SK-MEL-5 (cell line): ENCODE measurements at regions not wholly inside any gene's neighbourhood (a gene's known extent, or its start where the extent isn't known, plus 50 kb on each side); places are given as distances from the start of the nearest gene placed in this dataset.

Experiments
- DNase-seq: peaks from one replicate; pipeline ENCODE4 v3.0.0-alpha.2; 2016; ENCODE audit warnings: low read depth, low spot score
- in situ Hi-C: cut with HindIII; loops from 2 replicates; pipeline ENCODE4 v1.10.0; 2016; ENCODE audit warnings: low sequenced_read_pairs, high pct_unique_total_duplicates, low pct_unique_long_range_greater_than_20kb

DNA sequence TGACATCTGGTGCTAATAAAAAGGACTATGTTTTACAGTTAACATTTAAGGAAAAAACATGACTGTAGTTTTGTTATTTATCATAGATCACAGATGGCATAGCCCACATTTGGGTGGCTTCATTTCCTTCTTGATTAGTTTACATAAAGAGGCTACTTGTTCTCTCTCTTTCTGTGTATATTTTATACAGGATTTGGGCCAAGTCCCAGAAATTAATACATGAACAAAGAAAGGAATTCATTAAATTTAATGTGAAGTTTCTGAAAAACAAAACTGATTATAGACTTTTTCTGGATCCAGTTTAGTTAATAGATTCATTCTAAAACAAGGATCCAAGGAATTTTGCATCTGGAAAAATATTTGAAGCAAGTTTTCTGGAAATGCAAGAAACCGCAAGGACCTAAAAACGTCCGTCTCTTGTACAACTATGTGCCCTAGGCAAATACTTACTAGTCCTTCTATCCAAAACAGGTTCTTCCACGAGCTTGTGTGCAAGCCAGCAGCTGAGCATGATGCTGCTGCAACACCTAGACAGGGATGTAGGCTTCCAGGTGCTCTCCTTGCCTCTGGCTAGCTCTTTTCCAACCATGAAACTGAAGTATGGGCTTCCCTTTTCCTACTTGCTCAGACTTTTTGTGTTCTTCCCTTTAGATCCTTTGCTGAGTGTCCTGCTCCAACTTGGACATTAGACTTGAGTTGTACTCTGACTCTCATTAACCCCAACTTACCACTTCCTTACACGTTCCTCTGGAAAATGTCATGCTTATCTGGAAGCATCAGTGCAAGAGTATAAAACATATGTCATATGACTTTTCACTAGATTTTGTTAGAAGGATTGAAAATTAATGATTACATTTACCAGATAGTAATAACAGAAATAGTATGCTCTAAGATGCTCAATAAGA is 161.5 kb upstream of the STARD13 start:
- in situ Hi-C loops = no loop called here
- peak; percentile 91 for DNase-seq

DNA sequence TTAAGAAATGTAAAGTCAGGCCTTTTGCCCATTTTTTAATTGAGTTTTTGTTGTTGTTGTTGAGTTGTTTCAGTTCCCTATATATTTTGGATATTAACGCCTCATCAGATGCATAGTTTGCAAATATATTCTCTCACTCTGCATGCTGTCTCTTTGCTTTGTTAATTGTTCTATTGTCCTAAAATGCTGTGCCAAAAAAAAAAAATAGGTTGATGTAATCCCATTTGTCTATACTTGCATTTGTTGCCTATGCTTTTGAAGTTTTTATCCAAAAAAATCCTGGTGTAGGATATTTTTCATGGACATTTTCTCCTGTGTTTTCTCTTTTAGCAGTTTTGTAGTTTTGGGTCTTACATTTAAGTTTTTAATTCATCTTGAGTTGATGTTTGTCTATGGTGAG is 163.3 kb upstream of the STARD13 start:
- in situ Hi-C loops = no loop called here

DNA sequence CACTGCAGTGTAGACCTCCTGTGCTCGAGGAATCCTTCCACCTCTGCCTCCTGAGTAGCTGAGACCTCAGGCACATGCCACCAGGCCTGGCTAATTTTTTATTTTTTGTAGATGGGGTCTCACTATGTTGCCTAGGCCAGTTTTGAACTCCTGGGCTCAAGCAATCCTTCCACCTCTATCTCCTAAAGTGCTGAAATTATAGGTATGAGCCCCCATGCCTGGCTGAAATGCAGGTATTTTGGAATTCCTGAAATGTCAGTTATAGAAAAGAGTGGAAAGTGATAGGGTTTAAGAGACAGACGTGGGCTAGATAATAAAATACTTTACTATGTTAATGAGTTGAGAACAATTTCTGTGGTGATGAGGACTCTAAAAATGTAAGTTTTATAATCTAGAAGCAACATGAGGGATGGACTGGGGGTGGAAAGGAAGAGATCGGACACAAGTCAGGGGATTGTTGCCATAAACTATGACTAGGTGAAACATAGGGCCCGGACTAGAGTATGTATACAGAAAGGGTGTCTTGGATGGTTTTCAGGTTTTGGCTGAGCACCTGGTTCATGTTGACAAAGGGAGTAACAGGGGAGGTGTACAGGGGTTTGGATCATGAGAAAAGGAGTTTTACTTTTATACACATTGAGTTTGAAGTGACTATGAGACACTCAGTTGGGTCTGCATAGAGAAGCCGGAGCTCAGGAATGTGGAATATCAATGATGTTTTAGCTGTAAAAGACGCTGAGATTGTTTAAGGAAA is 165.6 kb upstream of the STARD13 start:
- in situ Hi-C loops = no loop called here
- no peak for DNase-seq

More for the DNA sequence above, 163.3 kb upstream of the STARD13 start:
- DNase-seq = no peak

DNA sequence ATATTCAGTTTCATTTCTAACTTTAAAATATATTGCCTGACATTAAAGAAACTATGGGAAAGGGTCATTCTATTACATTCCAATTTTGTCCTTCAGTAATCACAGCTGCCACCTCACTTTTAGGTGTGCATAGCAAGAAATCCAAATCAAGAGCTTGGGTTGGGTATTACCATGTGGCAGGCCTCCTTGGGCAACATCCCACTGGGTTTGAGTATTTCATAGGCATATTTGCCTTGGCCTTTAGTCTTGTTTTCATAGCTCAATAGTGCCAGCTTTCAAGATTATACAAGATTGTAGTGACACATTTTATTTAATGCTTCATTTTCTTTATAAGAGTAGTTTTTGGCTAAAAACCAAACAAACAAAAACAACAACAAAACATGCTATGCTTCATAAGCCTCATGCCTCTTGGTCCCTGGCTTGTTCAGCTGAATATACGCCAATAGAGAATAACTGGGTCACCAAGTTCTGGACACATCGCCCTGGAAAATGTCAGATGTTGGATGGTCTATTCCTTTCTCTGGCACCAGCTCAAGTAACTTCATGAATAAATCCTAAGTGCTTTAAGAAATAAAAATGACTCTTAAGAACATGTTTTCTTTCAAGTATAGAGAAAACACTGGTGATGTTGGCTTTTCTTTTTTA is 167.4 kb upstream of the STARD13 start:
- in situ Hi-C loops = no loop called here
- no peak for DNase-seq

DNA sequence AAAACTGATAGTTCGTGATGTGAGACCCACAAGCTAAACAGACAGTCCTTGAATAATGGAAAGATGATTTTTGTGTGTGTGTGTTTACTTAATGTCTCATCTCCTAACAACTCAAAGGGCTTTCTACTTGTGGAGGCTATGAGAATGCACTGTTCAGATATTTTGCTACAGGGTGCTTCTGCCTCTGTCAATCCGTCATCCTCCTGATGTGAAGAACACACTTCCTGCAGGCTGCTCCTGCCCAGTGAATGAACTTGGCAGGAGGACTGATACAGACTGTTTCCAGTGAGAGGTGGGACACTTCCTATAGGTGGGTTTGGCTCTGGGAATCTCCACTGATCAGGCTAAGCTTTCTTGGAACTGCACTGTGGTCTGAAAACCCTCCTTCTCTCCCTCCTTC is 168.4 kb upstream of the STARD13 start:
- no peak for DNase-seq
- in situ Hi-C loops = no loop called here

DNA sequence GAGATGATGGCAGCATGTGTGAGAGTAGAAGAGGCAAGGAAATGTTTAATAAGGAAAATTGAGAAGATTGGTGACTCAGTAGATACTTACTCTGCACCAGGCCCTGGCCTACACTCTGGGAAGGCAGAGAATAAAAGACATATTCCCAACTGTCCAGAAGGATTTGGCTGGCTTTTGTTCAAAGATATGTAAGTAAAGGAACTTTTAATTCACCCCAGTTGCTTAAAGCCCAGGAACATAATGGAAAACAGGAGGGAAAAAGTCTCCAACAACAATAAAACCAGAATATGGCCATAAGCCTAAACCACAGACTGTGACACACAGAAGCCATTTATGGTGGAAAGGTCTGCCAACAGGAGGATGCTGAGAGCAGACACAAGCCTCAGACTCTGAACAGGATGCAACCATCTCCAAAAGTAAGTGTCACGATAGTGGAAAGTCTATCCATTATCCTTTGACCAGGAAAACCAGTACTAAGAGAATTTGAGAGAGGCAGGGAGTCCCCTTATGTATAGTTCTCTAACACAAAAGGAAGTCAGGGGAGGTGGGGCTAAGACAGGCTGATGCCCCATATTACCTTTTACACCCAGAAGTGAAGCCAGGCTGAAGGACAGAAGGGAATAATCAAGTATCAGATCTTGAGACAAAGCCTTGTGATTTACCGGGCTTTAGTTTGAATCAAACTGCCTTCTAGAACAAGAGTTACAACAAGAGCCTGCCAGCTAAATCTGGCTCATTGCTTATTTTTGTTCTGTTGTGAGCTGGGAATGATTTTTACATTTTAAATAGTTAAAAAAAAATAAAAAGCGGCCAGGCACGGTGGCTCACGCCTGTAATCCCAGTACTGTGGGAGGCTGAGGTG is 169.5 kb upstream of the STARD13 start:
- in situ Hi-C loops = no loop called here
- DNase-seq = no peak

DNA sequence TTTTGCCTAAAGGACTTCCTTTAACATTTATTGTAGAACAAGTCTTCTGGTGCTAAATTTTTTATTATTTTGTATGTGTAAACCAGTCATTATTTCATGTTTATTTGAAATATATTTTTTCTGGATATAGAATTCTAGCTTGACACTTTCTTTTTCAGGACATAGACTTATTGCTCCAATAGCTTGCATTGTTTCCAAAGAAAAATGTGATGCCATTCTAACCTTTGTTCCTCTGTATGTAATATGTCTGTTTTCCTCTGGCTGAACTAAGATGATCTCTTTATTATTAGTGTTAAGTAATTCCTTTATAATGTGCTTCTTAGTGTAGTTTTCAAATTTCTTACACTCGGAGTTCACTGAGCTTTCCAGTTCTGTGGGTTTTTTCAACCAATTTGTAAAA is 174.1 kb upstream of the STARD13 start:
- DNase-seq = no peak
- in situ Hi-C loops = no loop called here

DNA sequence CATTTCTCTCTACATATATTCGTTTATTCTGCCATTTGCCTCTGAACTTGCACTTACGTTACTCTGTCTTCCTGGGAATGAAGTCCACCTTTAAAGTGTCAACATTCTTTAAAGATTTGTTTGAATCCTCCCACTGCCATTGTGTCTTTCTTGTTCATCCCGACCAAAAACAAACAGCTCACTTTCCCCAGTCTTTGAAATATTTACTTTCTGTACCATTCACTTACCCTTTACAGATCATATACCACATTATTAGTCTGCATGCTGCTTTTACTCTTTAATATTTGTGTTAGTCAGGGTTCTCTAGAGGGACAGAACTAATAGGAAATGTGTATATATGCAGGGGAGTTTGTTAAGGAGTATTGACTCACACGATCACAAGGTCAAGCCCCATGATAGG is 176.6 kb upstream of the STARD13 start:
- no peak for DNase-seq
- in situ Hi-C loops = no loop called here

DNA sequence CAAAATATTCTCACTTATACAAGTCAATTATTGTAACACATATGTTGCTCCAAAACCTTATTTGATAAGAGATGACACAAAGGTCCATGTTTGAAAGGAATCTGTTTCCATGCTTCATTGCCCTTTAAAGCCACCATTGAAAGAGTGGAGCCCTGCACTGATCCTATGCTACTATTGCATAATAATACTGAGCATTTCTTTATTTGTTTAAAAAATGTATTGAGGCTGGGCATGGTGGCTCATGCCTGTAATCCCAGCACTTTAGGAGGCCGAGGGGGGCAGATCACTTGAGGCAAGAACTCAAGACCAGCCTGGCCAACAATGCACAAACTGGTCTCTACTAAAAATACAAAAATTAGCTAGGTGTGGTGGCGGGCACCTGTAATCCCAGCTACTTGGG is 178.8 kb upstream of the STARD13 start:
- in situ Hi-C loops = no loop called here
- no peak for DNase-seq

DNA sequence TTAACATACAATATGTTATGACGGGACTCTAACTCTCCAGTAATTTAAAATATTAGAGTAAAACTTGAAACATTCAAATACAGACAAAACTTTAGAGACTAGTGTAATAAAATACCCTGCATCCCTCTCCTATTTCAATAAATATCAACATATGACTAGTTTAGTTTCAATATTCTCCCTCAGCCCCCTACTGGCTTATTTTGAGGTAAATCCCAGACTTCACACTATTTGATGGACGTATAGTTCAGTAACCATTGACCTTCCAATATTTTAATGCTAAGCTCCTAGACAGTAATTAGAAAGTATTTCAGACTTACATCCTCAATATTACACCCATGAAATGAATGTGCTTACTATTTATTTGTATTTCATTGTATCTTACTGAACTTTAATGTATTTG is 180.7 kb upstream of the STARD13 start:
- peak; percentile 17 for DNase-seq
- in situ Hi-C loops = no loop called here

DNA sequence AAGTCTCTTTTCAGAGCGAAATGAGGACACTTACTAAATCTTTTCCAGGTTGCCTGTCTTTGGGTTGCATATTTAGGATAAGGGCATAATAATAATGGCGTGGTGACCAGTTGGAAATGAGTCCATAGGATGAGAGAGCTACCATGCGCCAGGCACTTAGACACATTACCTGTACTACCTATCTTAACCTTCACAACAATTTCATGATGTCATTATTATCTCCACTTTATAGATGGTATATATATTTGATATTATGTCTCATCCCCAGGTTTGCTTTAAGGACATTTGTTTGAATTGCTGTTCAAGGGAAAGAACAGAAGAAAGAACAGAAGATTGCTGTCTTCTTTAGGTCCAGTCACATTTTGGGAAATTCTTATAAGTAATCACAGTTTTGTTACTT is 182.0 kb upstream of the STARD13 start:
- in situ Hi-C loops = no loop called here

DNA sequence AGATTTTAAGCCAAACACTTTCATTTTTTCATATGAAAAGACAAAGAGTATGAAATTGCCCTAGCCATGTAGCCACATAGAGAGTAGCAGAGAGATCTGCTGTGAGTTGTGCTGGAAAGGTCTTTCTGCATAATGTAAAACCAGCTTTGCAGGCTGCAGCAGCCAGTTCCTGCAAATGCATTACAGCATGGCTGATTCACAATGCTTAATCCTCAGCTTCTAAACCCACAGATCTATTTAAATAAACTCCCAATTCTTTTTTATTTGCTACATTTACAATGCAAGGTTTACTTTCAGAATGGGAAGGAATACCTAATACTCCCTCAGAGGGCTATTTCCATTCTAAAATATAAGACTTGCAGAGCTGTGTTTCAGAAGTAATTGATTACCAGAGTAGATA is 185.6 kb upstream of the STARD13 start:
- no peak for DNase-seq
- in situ Hi-C loops = no loop called here

More for the DNA sequence above, 182.0 kb upstream of the STARD13 start:
- DNase-seq = no peak

DNA sequence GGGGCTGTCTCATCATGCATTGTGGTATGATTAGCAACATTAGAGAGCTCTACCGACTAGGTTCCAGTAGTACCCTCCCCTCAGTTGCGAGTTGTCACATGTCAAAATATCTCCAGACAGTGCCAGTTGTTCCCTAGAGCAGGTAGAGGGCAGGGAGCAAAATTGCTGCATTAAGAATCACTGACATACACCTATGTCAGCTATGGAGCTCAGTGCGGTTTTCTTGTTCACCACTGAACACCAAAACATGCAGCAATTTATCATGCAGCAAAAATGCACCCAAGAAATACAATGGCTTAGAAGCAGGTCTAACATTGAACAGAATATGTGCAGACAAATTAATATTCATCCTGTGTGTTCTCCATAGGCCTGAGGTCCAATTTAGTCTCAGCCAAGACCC is 186.9 kb upstream of the STARD13 start:
- DNase-seq = no peak
- in situ Hi-C loops = no loop called here

DNA sequence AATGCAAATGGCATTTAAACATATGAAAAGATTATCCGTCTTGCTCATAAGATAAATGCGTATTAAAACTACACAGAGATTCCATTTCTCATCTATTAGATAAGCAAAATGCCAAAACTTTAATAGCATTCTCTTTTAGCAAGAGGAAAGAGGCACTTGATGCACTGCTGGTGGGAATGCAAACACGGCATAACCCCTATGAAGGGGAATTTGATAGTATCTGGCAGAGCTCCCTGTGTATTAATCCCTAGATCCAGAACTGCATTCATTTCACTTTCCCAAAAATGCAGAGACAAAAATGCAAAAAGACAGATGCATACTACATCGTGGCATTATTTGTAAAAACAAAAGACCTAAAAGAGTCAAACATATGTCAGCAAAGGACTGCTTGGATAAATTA is 193.6 kb upstream of the STARD13 start:
- in situ Hi-C loops = no loop called here
- DNase-seq = no peak

DNA sequence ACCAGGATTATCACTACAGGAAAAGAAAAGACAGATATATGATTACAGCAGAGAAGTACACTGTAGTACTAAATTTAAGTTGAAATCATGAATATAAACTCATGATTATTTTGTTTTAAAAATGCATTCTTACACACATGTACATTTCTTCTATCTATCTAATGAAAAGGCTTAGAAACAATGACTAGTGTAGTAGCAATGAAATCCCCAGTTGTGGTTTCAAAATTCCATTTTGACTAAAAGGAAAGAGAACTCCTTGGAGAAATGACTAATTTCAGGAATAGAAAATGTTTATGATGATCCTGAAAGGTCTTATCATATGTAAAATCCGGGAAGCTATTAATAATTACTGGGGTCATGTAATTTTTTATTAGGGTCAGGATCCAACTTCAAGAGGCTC is 195.0 kb upstream of the STARD13 start:
- in situ Hi-C loops = no loop called here
- no peak for DNase-seq

DNA sequence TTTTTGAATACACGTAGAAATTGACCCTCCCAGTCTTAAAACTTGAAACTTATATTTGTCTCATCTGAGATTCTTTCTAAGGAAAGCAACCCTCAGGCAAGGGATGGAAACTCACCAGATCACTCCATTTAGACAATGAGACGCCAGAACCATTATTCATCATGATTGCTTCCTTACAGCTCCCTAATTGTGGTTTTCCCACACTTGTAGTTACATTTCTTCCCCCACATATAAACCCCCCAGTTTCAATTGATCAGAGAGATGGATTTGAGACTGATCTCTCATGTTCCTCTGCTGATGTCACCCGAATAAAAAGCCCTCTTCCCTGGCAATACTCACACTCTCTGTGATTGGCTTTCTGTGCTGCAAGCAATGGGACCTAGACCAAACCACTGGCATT is 197.9 kb upstream of the STARD13 start:
- DNase-seq = no peak
- in situ Hi-C loops = no loop called here

DNA sequence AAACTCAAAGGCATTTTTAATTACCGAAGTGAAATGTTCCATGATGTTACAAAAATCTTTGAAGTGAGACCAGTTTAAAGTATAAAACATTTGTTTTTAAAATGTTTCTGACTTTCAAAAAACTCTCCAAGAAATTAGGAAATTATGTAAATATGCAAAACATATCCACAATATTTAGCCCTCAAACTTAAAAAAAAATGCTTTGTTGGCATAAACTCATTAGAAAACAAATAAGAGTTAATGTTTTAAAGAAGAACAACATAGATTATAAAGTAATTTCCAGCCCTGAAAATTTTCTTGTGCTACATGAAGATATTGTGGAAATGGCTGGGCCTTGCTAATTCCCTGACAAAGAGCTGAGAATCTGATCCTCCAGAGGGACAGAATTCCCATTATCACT is 199.7 kb upstream of the STARD13 start:
- in situ Hi-C loops = no loop called here

More for the DNA sequence above, 199.7 kb upstream of the STARD13 start:
- DNase-seq = no peak
